Heart right ventricle (tissue), 16 donors: ENCODE measurements at regions not wholly inside any gene's neighbourhood (a gene's known extent, or its start where the extent isn't known, plus 50 kb on each side); places are given as distances from the start of the nearest gene placed in this dataset.

Experiments used
- ATAC-seq, 8 donors: fragments of 200-7000 bp; cut with Tn5 transposase; one replicate each; pipeline ENCODE4 v1.9.1; 2020; ENCODE audit warnings: mild to moderate bottlenecking in 8 of 8, moderate library complexity in 8 of 8, moderate number of reproducible peaks in 1 of 8
- DNase-seq, 2 donors: peaks; one replicate each; pipeline ENCODE4 v3.0.0-alpha.2; 2020
- H3K27ac ChIP-seq, 10 donors: fragments of 200-600 bp; sonication (generic) in 2 of 10; one replicate each; pipeline versions ENCODE4 v1.5.0 to v1.8.0; 2020 to 2022; ENCODE audit warnings: mild to moderate bottlenecking in 3 of 10
- H3K27me3 ChIP-seq, 7 donors: fragments of 200-600 bp; one replicate each; pipeline ENCODE4 v1.8.0; 2021 to 2022; ENCODE audit warnings: mild to moderate bottlenecking in 2 of 7
- H3K36me3 ChIP-seq, 9 donors: fragments of 200-600 bp; sonication (generic) in 1 of 9; one replicate each; pipeline versions ENCODE4 v1.5.0 to v1.8.0; 2020 to 2022; ENCODE audit warnings: mild to moderate bottlenecking in 2 of 9
- H3K4me1 ChIP-seq, 9 donors: fragments of 200-600 bp; sonication (generic) in 1 of 9; one replicate each; pipeline versions ENCODE4 v1.5.0 to v1.8.0; 2020 to 2022; ENCODE audit warnings: mild to moderate bottlenecking in 4 of 9
- H3K4me3 ChIP-seq, 10 donors: fragments of 200-600 bp; sonication (generic) in 2 of 10; one replicate each; pipeline versions ENCODE4 v1.5.0 to v1.8.0; 2020 to 2022; ENCODE audit warnings: mild to moderate bottlenecking in 7 of 10, moderate library complexity in 2 of 10
- H3K9me3 ChIP-seq, 11 donors: fragments of 200-600 bp in 10 of 11; sonication (generic) in 2 of 11; one replicate each; pipeline versions ENCODE4 v1.5.0 to v1.8.0; 2013 to 2022; ENCODE audit warnings: mild to moderate bottlenecking in 2 of 11, control low read depth in 1 of 11, moderate library complexity in 1 of 11
- WGBS, 2 donors: extraction: QIAGEN DNeasy Blood & Tissue Kit; methylation state at CpG; one replicate each; pipeline ENCODE4 v1.1.7; 2013; ENCODE audit warnings: inconsistent platforms in 1 of 2; 5-methylcytosine and 5-hydroxymethylcytosine counted together
- intact Hi-C, 10 donors: fragments of 100-400 bp; cut with DNase I; formaldehyde crosslinking; loops; one replicate each; pipeline versions ENCODE4 v1.11.1 to v1.14.2; 2022
- TF ChIP-seq, protein P1 (sequence below), 9 donors: fragments of 200-600 bp; sonication (generic) in 2 of 9; IDR thresholded peaks; one replicate each; pipeline versions ENCODE4 v1.5.0 to v1.8.0; 2021 to 2022; ENCODE audit warnings: antibody characterized with exemption in 9 of 9, mild to moderate bottlenecking in 5 of 9, moderate library complexity in 1 of 9
- donor health status: Arrhythmogenic right ventricular cardiomyopathy.
- donor health status: ischemic (EF 13 %, LVEDD 7.1; RV severe dilation, severe dysfunction).
- donor health status: healthy with polysubstance abuse.
- donor health status: DM: no; HTN: yes; CAD: no.
- donor health status: DM: no; HTN: no; CAD: no.
- donor health status: ischemic (EF 25% LVEDD 6.9; RV normal size, moderate dysfunction).
- donor health status: ischemic (EF 25% LVEDD 5.7; RV mildly dilated, moderate dysfunction).
- donor health status: healthy.
- donor health status: DM: yes; HTN: yes; CAD: no.
- donor health status: Ischemic cardiomyopathy.
- donor health status: ischemic (EF 35%, LVEDD 5.7; RV mildly dilated, moderate dysfunction).
- donor health status: nonischemic (EF 11% LVEDD 7.7; RV severe dilation, severe dysfunction).
- donor health status: DM: yes; HTN: yes; CAD: no.
- donor health status: PGD.
- donor health status: ischemic (EF 29% LVEDD 5.4; RV normal size, mild dysfunction).
- donor health status: nonischemic (EF 23%, LVEDD 6.1; RV moderate dilation, normal function).

DNA sequence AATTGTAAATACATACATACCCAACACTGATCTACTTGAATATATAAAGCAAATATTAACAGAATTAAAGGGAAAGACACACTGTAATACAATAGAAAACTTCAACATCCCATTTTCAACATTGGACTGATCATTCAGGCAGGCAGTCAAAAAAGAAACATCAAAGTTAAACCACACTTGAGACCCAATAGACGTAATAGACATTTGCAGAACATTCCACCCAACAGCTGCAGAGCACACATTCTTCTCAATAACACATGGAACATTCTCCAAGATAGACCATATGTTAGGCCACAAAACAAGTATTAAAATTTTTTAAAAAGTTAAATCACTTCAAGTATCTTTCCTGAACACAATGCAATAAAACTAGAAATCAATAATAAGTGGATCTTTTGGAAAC, 698.2 kb downstream of the COL12A1 start:
- DNase-seq: no peak
- TF ChIP-seq, protein P1, sequence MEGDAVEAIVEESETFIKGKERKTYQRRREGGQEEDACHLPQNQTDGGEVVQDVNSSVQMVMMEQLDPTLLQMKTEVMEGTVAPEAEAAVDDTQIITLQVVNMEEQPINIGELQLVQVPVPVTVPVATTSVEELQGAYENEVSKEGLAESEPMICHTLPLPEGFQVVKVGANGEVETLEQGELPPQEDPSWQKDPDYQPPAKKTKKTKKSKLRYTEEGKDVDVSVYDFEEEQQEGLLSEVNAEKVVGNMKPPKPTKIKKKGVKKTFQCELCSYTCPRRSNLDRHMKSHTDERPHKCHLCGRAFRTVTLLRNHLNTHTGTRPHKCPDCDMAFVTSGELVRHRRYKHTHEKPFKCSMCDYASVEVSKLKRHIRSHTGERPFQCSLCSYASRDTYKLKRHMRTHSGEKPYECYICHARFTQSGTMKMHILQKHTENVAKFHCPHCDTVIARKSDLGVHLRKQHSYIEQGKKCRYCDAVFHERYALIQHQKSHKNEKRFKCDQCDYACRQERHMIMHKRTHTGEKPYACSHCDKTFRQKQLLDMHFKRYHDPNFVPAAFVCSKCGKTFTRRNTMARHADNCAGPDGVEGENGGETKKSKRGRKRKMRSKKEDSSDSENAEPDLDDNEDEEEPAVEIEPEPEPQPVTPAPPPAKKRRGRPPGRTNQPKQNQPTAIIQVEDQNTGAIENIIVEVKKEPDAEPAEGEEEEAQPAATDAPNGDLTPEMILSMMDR (IDR thresholded peaks at IDR 0.05): no peak
- Histone ChIP-seq H3K4me1 (no peaks in the 10 kb centered on the region), H3K9me3 (peaks cover 0 to 72% (median 26%) of the 10 kb centered on the region in 11 donors), H3K27me3 (no peaks in the 10 kb centered on the region), H3K36me3 (no peaks in the 10 kb centered on the region), H3K4me3 (no peak overlapping the region), H3K27ac (no peak overlapping the region)
- no peak for ATAC-seq
- WGBS, 2 donors: 67 to 73% methylated on average over 1 of the region's 1 CpG
- intact Hi-C loops: no loop called here

DNA sequence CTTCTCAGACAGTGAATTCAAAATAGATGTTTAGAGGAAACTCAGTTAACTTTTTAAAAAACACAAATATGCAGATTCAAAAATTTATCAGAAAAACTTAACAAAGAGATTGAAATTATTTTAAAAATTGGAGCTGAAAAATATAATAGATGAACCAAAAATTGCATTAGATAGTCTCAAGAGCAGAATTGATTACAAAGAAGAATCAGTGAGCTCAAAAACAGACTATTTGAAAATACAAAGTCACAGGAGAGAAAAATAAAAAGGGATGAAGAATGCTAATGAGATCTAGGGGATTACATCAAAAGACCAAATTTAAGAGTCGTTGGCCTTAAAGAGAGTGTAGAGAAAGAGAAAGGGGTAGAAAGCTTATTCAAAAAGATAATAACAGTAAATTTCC, 700.5 kb downstream of the COL12A1 start:
- WGBS, 2 donors: 71 to 79% methylated on average over 1 of the region's 1 CpG
- H3K36me3 ChIP-seq: no peaks in the 10 kb centered on the region
- ATAC-seq (no peak), DNase-seq (no peak)
- no peaks in the 10 kb centered on the region for H3K4me1 ChIP-seq
- H3K4me3 ChIP-seq: no peak overlapping the region
- no peak overlapping the region for H3K27ac ChIP-seq
- H3K27me3 ChIP-seq: no peaks in the 10 kb centered on the region
- H3K9me3 ChIP-seq: peaks cover 0 to 64% (median 19%) of the 10 kb centered on the region in 11 donors
- intact Hi-C loops: no loop called here
- TF ChIP-seq, protein P1 (IDR thresholded peaks at IDR 0.05): no peak

DNA sequence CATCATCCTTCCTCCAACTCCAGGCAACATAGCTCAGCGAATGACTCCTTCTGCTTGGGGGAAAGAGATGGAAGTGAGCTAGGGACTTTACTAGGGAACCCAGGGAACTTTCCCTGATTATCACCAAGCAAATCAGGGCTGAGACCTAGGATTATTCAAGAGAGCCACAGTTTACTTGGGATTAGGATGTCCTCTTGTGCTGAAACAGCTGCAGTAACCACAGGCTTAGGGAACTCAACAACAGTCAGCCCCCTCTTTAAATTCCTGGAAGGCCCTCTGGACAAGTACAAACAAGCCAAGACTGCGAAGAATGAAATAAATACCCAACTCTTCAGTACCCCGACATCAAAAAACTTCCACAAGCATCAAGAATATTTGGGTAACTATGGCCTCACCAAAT, 700.9 kb downstream of the COL12A1 start:
- Histone ChIP-seq H3K4me1 (no peaks in the 10 kb centered on the region), H3K27ac (no peak overlapping the region), H3K4me3 (no peak overlapping the region), H3K36me3 (no peaks in the 10 kb centered on the region), H3K27me3 (no peaks in the 10 kb centered on the region), H3K9me3 (peaks cover 0 to 59% (median 17%) of the 10 kb centered on the region in 11 donors)
- ATAC-seq (no peak), DNase-seq (no peak)
- 82 to 84% methylated on average over 3 of the region's 3 CpGs for WGBS, 2 donors
- TF ChIP-seq, protein P1 (IDR thresholded peaks at IDR 0.05): no peak
- intact Hi-C loops: no loop called here

DNA sequence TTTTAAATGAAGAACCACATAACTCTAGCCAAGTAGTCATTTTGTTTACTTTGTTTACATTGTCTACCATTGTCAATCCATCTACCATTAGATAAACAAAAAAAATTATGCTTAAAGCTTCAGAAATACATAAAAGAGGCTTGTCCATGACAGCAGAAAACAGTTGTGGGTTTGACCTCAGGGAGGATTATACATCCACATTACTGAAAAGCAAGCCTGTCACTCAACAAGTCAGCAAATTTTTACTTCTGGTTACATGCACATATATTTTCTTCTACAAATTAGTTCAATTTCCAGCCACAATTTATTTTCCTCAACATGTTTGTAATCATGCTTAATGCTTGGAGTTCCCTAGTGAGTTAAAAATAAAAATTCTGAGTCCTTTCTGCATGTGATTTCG, 713.3 kb downstream of the COL12A1 start:
- no peak for DNase-seq
- Histone ChIP-seq H3K4me1 (no peaks in the 10 kb centered on the region), H3K27me3 (no peaks in the 10 kb centered on the region), H3K9me3 (peaks cover 0 to 7% (median 0%) of the 10 kb centered on the region in 11 donors), H3K27ac (no peak overlapping the region), H3K4me3 (no peak overlapping the region), H3K36me3 (no peaks in the 10 kb centered on the region)
- ATAC-seq: no peak
- TF ChIP-seq, protein P1 (IDR thresholded peaks at IDR 0.05): no peak
- intact Hi-C loops: no loop called here
- WGBS, 2 donors: 53% methylated on average over 1 of the region's 1 CpG
